Kidney epithelial cell (primary cell): ENCODE measurements at regions not wholly inside any gene's neighbourhood (a gene's known extent, or its start where the extent isn't known, plus 50 kb on each side); places are given as distances from the start of the nearest gene placed in this dataset.

Experiments
- DNase-seq: peaks from one replicate; pipeline ENCODE4 v3.0.0-alpha.2; 2010; ENCODE audit warnings: low read depth
- H3K27me3 ChIP-seq: 2 replicates; pipeline ENCODE4 v1.6.0; 2011; ENCODE audit warnings: low read length; ENCODE audit not compliant: control insufficient read depth, insufficient read depth
- H3K36me3 ChIP-seq: 2 replicates; pipeline ENCODE4 v1.5.1; 2011; ENCODE audit warnings: low read length; ENCODE audit not compliant: control insufficient read depth, insufficient read depth
- H3K4me3 ChIP-seq: 2 replicates; pipeline ENCODE4 v1.5.1; 2011; ENCODE audit warnings: low read depth, mild to moderate bottlenecking, control low read depth, low read length
- CTCF ChIP-seq: IDR thresholded peaks from 2 replicates; pipeline ENCODE4 v1.5.1; 2011; ENCODE audit warnings: mild to moderate bottlenecking, moderate library complexity, low read length, control low read depth, inconsistent platforms; ENCODE audit not compliant: insufficient read depth, poor library complexity, severe bottlenecking

DNA sequence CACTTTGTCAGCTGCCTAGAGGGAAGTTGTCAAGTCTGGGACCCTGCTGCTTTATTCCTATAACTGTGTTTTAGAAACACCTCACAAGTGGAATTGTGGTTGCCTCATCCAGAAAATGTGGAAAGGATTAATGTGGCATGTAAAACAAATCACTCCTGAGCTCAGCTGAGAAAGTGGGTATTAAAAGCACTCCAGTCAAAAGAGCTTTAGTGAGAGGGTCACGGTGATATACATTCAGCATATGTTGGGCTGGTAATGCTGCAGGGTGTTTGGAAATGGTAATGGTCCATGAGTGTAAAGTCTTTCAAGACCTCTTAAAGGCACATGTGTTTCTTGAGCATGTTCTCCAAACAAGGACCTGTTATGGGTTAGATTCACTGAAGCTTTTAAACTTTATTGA is 318.2 kb upstream of the MEOX2 start:
- H3K36me3 ChIP-seq = no peaks in the 10 kb centered on the region
- DNase-seq = no peak

DNA sequence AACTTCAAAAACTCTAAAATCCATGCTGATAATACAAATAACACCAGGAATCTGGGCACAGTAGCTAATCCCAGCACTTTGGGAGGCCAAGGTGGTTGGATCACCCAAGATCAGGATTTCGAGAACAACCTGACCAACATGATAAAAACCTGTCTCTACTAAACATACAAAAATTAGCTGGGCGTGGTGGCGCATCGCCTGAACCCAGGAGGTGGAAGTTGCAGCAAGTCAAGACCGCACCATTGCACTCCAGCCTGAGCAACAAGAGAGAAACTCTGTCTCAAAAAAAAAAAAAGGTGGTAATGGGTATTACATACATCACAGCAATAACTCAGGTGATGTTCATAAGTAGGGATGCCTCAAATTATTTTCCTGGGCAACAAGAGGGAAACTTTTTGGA is 315.0 kb upstream of the MEOX2 start:
- no peak for DNase-seq
- no peaks in the 10 kb centered on the region for H3K27me3 ChIP-seq
- H3K4me3 ChIP-seq = no peak overlapping the region
- no peaks in the 10 kb centered on the region for H3K36me3 ChIP-seq
- TF ChIP-seq CTCF = no peak

More for the DNA sequence above, 318.2 kb upstream of the MEOX2 start:
- H3K27me3 ChIP-seq = no peaks in the 10 kb centered on the region
- TF ChIP-seq CTCF = no peak
- H3K4me3 ChIP-seq = no peak overlapping the region

DNA sequence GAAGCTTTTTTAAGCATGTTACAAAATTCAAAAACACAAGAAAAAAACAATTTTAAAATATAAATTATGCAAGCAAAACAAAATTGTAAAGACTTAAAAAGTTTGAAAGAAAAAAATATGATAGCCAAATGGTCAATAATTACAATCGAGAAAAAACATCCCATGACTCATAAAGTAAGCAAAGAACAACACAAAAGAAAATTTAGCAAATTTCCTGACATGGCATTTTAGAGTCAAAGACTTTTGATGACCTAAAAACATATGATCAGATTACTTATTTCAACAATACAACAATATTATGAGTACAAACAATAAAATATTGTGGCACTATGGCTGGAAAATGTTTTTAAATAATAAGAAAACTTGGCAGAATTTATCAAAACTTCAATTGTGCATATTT is 312.1 kb upstream of the MEOX2 start:
- no peak for TF ChIP-seq CTCF
- no peak for DNase-seq

DNA sequence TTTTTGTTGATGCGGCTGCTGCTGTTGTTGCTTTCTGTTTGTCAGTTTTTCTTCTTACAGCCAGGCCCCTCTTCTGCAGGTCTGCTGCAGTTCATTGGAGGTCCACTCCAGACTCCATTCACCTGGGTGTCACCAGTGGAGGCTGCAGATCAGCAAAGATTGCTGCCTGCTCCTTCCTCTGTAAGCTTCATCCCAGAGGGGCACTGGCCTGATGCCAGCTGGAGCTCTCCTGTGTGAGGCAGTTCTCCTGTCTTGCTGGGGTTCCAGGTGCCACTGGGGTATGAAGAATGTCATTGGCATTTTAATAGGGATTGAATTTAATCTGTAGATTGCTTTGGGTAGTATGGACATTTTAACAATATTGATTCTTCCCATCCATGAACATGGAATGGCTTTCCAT is 308.5 kb upstream of the MEOX2 start:
- Histone ChIP-seq H3K36me3 (no peaks in the 10 kb centered on the region), H3K4me3 (no peak overlapping the region), H3K27me3 (no peaks in the 10 kb centered on the region)
- TF ChIP-seq CTCF = no peak
- DNase-seq = no peak

More for the DNA sequence above, 312.1 kb upstream of the MEOX2 start:
- H3K36me3 ChIP-seq = no peaks in the 10 kb centered on the region
- H3K27me3 ChIP-seq = no peaks in the 10 kb centered on the region
- no peak overlapping the region for H3K4me3 ChIP-seq

- H3K4me3 ChIP-seq = no peak overlapping the region
- no peaks in the 10 kb centered on the region for H3K27me3 ChIP-seq
- no peak for DNase-seq
- no peak for TF ChIP-seq CTCF
- H3K36me3 ChIP-seq = no peaks in the 10 kb centered on the region
Measured at GRCh38 chr7:15989194-15989593, 302.7 kb upstream of the MEOX2 start.

DNA sequence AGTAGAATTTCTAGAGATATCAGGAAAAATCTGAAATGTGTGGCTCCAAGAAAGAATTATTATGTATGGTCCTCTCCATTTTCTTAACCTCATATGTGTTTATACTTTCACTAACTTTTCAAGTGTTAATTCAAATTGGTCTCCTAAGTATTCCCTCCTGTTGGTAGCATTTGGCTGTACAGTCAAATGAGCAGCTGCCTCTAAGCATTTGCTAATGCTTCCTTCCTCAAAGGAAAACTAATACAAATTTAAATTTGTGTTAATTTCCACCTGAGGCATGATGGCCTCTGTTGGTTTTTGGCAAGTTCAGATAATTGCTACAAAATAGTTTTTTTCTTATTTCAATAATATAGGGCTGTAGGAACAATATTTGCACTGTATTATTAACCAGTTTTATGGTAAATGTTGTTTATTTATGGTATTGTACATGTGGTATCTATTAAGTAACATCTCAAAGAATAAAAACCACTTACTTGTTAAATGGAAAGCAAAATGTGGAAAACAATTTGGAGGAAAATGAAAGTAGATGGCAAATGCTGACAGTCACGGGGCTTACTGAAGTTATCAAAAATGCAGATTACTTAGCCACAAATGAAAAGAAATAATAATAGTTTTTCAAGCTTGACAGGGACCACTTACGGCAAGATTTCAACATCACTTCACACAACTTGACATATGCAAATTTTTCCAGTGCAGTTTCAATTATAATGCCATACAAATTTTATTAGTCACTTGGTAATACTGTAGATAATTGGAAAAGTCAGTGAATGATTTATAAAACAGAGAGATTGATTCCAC is 299.3 kb upstream of the MEOX2 start:
- TF ChIP-seq CTCF = no peak
- no peak for DNase-seq
- Histone ChIP-seq H3K4me3 (no peak overlapping the region), H3K36me3 (no peaks in the 10 kb centered on the region), H3K27me3 (no peaks in the 10 kb centered on the region)
